GM18511 (cell line): ENCODE measurements at regions not wholly inside any gene's neighbourhood (a gene's known extent, or its start where the extent isn't known, plus 50 kb on each side); places are given as distances from the start of the nearest gene placed in this dataset.
"Not testable (repeated sequence)": the region's sequence is repeated elsewhere in the genome, so short reads cannot be mapped to it uniquely, and the experiment has no call there.

Experiments used
- ATAC-seq: cut with Tn5 transposase; IDR thresholded peaks from one replicate; pipeline ENCODE4 v1.9.1; 2021; ENCODE audit warnings: mild to moderate bottlenecking, moderate library complexity; ENCODE audit not compliant: unreplicated experiment

DNA sequence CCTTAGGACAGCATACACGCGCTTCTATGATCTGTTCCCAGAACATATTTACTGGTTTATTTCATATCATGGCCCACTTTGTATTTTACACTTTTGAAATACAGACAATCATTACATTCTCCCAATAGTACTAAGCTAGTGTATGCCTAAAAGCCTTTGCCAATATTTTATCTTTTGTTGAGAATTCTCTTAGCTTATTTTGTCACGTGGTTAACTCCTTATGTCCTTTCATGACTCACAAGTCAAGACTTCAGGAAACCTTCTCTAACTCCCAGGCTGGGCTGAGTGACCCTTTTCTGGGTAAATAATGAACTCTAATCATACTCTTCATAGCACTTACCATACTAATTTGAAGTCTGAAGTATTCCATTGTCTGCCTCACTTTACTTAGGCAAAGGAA lies 444.8 kb downstream of the ZNF33B start:
- ATAC-seq = not testable (repeated sequence)

- not testable (repeated sequence) for ATAC-seq
Observed at GRCh38 chr10:42192450-42192849, 445.9 kb downstream of the ZNF33B start.

DNA sequence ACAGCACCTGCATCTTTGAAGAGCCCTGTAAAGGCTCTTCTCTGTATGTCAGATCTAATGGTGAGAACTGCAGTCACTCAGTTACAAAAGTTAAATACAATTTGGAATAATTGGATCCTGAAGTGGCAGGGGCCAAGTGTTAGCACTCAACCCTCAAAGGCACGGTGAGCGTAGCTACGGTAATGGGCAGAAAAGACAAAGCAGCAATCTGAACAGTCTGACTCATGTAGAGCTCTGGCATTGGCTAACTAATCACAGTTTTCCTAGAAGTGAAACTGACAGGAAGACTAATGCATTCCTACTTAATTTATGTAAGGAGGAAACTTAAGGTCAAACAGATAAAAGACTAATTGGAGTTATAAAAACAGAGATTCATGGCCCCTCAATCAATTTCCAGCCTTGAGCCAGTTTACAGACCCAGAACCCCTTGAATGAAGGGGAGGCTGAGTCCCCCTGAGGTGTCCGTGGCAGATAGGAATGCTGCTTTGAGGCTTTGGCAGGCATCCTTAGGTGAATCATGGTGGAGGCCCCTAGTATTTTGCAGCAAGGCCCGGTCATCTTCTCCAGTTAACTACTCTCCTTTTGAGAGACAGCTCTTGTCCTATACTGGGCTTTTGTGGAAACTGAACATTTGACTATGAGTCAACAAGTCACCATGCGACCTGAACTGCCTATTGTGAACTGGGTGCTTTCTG lies 450.7 kb downstream of the ZNF33B start:
- ATAC-seq = not testable (repeated sequence)

- ATAC-seq = not testable (repeated sequence)
Observed at GRCh38 chr10:42177793-42178689, 460.3 kb downstream of the ZNF33B start.

DNA sequence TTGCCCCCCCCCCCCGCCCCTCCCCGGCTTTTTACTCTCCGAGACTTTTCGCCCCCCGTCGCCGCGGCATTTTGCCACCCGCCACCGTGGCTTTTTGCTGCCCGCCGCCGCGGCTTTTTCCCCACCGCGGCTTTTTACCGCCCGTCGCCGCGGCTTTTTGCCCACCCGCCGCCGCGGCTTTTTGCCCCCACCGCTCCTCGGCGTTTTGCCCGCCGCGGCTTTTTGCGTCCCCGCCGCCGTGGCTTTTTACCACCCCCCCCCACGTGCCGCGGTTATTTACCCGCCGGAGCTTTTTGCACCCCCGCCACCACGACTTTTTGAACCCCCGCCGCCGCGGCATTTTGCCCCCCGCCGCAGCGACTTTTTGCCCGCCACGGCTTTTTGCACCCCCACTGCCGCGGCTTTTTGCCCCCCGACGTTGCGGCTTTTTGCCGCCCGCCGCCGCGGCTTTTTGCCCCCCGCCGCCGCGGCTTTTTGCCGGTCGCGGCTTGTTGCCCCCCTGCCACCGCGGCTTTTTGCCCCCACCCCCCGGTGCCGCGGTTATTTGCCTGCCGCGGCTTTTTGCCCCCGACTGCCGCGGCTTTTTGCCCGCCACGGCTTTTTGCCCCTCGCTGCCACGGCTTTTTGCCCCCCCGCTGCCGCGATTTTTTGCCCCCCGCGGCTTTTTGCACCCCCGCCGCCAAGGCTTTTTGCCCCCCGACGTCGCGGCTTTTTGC lies 461.1 kb downstream of the ZNF33B start:
- no peak for ATAC-seq

- no peak for ATAC-seq
Observed at GRCh38 chr10:42150428-42151061, 487.8 kb downstream of the ZNF33B start.

GRCh38 chr10:42149722-42150427 lies 488.5 kb downstream of the ZNF33B start:
- no peak for ATAC-seq

GRCh38 chr10:42149027-42149700 lies 489.2 kb downstream of the ZNF33B start:
- no peak for ATAC-seq

DNA sequence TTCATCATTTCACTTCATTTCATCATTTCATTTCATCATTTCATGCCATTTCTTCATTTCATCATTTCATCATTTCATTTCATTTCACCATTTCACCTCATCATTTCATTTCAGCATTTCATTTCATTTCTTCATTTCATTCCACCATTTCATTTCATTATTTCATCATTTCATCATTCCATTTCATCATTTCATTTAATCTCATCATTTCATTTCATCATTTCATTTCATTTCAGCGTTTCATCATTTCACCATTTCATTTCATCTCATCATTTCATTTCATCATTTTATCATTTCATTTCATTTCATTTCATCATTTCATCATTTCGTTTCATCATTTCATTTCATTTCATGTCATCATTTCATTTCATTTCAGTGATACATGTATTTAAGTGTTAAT lies 492.2 kb downstream of the ZNF33B start:
- not testable (repeated sequence) for ATAC-seq

- not testable (repeated sequence) for ATAC-seq
Observed at GRCh38 chr10:42138023-42138422, 500.3 kb downstream of the ZNF33B start.

GRCh38 chr10:42113158-42113450 lies 525.3 kb downstream of the ZNF33B start:
- no peak for ATAC-seq

- no peak for ATAC-seq
Observed at GRCh38 chr10:42112331-42113157, 525.8 kb downstream of the ZNF33B start.

GRCh38 chr10:42111661-42112330 lies 526.6 kb downstream of the ZNF33B start:
- no peak for ATAC-seq

DNA sequence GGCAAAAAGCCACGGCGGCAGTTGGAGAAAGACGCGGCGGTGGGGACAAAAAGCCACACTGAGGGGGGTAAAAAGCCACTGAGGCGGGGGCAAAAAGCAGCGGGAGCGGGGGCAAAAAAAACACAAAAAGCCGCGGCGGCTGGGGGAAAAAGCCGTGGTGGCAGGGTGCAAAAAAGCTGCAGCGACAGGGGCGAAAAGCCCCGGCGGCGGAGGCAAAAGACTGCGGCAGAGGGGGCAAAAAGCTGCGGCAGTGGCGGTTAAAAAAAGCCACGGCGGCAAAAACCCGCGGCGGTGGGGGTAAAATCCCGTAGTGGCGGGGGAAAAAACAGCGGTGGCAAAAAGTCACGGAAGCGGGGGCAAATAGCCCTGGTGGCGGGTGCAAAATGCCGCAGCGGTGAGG lies 527.3 kb downstream of the ZNF33B start:
- ATAC-seq = no peak
